RWPE1 (cell line): ENCODE measurements at regions not wholly inside any gene's neighbourhood (a gene's known extent, or its start where the extent isn't known, plus 50 kb on each side); places are given as distances from the start of the nearest gene placed in this dataset.

Source experiments
- CTCF ChIA-PET: fragments of 350-600 bp; sonication (Branson Sonifier 250); formaldehyde crosslinking; extraction: SDS; loops from one replicate; lab custom pipeline; 2021; lab: Yijun Ruan, JAX
- POLR2A ChIA-PET: fragments of 400-600 bp; formaldehyde crosslinking; extraction: SDS; loops from one replicate; lab custom pipeline; 2020; ENCODE audit warnings: antibody characterized with exemption; ENCODE audit not compliant: low non-redundant PET; lab: Yijun Ruan, JAX
- DNase-seq: peaks from one replicate; pipeline ENCODE4 v3.0.0; 2012; ENCODE audit warnings: low spot score
- H3K27ac ChIP-seq: fragments of 450-650 bp; 2 replicates; pipeline ENCODE4 v1.5.1; 2017
- TF ChIP-seq, protein P1 (sequence below): fragments of 450-650 bp; conservative IDR thresholded peaks from 2 replicates; pipeline ENCODE4 v1.5.1; 2017; ENCODE audit warnings: low read depth, mild to moderate bottlenecking

DNA sequence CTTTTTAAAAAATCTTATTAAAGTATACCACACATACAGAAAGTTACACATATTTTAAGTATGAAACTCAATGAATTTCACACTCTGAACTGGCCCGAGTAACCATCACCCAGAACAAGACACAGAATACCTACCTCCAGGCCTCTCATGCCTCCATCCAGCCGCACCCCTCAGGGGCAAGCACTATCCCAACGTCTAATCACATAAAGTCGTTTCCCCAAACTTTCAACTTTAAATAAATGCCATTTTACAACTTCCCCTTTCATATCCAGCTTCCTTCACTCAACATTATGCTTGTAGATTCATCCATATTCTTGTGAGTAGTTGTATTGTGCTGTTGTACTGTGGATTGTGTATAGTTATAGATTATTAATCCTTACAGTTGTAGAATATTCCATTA is 539.1 kb downstream of the CD83 start:
- CTCF ChIA-PET: no interaction called here
- TF ChIP-seq, protein P1, sequence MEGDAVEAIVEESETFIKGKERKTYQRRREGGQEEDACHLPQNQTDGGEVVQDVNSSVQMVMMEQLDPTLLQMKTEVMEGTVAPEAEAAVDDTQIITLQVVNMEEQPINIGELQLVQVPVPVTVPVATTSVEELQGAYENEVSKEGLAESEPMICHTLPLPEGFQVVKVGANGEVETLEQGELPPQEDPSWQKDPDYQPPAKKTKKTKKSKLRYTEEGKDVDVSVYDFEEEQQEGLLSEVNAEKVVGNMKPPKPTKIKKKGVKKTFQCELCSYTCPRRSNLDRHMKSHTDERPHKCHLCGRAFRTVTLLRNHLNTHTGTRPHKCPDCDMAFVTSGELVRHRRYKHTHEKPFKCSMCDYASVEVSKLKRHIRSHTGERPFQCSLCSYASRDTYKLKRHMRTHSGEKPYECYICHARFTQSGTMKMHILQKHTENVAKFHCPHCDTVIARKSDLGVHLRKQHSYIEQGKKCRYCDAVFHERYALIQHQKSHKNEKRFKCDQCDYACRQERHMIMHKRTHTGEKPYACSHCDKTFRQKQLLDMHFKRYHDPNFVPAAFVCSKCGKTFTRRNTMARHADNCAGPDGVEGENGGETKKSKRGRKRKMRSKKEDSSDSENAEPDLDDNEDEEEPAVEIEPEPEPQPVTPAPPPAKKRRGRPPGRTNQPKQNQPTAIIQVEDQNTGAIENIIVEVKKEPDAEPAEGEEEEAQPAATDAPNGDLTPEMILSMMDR: no peak
- POLR2A ChIA-PET: no interaction called here
- no peak for DNase-seq
- H3K27ac ChIP-seq: no peak overlapping the region

DNA sequence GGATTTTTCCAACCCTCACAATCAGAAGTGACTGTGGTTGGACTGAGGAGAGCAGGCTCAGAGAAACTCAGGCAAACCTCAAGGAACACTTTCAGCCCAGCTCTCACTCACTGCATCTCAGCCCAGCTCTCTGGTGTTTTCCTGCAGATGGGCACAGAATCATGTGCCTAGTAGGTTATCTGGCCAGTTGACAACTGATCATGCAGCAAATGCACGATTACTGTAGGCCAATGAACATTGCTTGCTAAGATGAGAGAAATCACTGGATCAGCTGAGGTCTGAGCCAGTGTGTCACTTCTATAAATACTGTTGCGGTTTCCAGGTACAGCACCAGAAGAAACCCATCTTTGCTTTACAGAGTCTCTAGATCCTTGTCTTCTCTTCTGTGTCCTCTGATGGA is 540.5 kb downstream of the CD83 start:
- CTCF ChIA-PET: no interaction called here
- TF ChIP-seq, protein P1: no peak
- POLR2A ChIA-PET: no interaction called here
- no peak overlapping the region for H3K27ac ChIP-seq
- no peak for DNase-seq

DNA sequence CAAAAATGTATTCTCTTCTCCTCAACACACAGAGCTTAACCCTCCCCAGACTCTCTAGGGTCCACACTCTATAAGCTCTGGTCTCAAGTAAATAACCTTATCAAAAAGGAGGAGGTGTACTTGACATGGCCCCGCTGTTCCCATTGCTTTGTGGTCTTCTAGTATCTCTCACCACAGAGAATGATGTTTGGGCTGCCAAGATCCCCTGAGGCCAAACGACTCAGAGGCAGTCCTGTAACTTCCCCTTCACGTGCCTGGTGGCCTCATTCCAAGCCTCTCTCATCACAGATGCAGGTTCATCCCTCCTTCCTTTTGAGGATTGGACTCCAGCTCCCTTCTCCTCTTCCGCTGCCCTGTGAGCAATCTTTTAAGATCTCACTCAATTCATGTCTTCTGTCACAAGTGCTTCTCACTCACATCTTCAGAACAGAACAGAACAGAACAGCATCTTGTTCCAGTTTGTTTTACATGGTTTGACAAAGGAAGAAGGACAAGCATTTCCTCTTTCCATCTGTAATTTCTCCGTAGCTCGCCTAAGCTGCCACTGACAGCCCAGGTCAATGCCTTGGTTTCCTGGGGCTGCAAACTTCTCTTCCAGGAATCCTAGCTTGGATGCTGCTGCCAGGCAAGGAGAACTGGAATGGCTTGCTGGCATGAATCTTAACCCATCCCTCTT is 541.5 kb downstream of the CD83 start:
- ChIA-PET CTCF (interaction anchor here (0.7 kb wide), 1 partner anchor 113 kb away, joined by 4 read pairs; no protein-coding TSS in a partner anchor), POLR2A (no interaction called here)
- TF ChIP-seq, protein P1: no peak
- DNase-seq: no peak
- H3K27ac ChIP-seq: no peak overlapping the region

DNA sequence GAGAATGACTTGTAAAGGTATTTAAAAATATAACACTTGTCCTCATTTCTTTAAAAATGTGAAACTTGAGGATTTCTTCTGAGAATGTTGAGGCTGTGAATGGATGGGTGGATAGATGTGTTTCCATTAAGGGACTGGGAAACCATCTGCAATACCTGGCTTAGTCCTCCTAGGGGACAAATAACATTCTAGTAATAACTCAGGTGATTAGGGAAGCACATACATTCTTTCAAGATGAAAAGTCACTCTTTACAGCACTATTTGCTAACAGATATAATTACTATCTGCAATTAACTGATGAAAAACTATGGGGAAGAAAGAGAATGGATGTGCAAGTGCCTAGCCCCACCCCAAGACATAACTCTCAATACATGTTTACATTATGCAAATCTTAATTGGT is 542.3 kb downstream of the CD83 start:
- POLR2A ChIA-PET: no interaction called here
- CTCF ChIA-PET: interaction anchor here (0.7 kb wide), 1 partner anchor 114 kb away, joined by 4 read pairs; no protein-coding TSS in a partner anchor
- DNase-seq: no peak
- TF ChIP-seq, protein P1: no peak
- H3K27ac ChIP-seq: no peak overlapping the region

DNA sequence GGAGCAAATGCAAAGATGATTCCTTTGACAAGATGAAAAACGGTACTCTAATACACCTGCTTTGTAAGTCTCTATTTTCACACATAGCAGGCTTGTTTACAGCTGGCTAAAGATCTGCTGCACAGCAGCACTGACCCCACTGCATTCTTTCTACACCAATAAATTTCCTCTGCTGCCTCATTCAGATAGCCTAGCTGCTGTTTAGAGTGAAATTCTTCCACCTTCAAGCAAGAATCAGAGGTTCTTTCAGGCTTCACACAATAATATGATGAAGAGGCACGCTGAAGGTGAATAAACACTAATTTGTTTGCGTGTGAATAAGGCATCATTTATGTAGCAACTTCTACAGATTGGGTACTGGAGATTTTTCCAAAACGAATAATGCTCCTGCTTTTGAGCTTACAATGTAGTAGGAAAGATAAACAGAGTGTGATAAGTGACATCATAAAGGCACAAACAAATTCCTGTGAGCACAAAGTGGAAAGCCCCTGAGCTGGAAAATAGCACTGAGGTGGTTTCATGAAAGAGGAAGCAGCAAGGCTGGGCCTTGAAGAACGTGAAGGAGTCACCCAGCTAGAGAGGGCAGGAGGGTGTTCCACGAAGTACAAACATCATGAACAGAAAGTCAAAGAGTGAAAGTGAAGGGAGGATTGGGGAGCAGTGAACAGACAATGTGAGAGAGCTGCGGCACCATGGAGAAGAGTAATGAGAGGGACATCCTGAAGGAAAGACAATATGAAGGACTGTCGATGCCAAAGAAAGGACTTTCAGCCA is 543.4 kb downstream of the CD83 start:
- no peak overlapping the region for H3K27ac ChIP-seq
- TF ChIP-seq, protein P1: no peak
- no peak for DNase-seq
- ChIA-PET POLR2A (no interaction called here), CTCF (no interaction called here)

DNA sequence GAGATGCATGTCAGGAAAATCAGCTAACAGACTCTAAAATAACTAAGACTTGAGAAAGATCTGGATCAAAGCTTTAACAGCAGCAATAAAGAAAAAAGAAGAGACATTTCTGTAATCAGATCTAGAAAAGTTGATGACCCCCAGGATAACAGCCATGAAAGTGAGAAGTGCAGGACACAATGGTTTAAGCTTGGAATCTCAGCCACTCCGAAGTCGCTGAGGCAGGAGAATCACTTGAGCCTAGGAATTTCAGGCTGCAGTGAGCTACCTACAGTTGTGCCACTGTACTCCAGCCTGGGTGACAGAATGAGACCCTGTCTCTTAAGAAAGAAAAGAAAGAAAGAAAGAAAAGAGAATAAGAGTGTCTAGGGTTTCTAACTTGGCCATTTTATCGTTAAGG is 544.1 kb downstream of the CD83 start:
- ChIA-PET POLR2A (no interaction called here), CTCF (no interaction called here)
- TF ChIP-seq, protein P1: no peak
- DNase-seq: no peak
- no peak overlapping the region for H3K27ac ChIP-seq
